ENCODE measurements at regions not wholly inside any gene's neighbourhood (a gene's known extent, or its start where the extent isn't known, plus 50 kb on each side); places are given as distances from the start of the nearest gene placed in this dataset.

GRCh38 chr3:148084931-148085330 lies 612.8 kb upstream of the AGTR1 start:
- peak overlapping the region; percentile 4 for H3K27ac Mint-ChIP-seq (ENCODE audit: unreplicated experiment)
- peaks cover 35% of the 10 kb centered on the region for H3K4me1 Mint-ChIP-seq
- peak overlapping the region; percentile 8 for H3K4me3 Mint-ChIP-seq

DNA sequence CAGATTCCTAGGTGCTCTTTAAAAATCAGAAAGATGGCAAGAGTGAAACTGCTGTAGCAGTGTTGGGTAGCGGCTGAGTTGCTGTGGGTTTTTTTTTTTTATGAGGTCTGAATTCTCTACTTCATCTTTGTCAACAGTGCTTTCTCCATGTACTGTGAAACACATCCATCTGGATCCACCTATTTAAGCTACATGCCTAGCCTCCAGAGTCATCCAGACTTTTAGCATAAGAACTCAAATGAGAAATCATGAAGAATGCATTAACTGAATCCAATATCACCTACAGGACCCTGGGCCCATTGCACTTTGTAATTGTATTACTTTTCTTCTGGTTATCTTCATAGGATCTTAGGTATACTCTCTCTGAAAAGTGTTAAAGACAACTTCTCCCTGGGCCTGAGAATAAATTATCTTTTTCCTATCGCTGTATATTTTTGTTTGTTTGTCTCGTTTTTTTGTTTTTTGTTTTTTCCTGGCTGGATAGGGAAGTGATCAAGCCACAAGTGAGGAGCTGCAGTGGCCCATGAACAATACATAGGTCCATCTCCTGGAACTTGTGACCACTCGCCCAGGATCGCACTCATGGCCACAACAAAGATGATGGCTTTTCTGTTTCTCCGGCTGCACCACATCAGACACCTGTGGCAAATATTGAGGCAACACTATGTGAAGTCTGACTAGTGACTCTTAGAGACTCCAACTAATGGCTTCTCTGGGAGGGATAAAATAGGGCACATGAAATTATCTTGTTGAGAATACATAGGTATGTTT lies 609.9 kb upstream of the AGTR1 start:
- no peak for DNase-seq (ENCODE audit: low read depth, low spot score)
- H3K36me3 Mint-ChIP-seq (ENCODE audit: low read depth), result no peaks in the 10 kb centered on the region
- no peaks in the 10 kb centered on the region for H3K9me3 Mint-ChIP-seq
- no peak overlapping the region for H3K27ac Mint-ChIP-seq (ENCODE audit: unreplicated experiment)
- no peak overlapping the region for H3K4me3 Mint-ChIP-seq
- H3K4me1 Mint-ChIP-seq, result peaks cover 28% of the 10 kb centered on the region
- TF ChIP-seq, protein P1, sequence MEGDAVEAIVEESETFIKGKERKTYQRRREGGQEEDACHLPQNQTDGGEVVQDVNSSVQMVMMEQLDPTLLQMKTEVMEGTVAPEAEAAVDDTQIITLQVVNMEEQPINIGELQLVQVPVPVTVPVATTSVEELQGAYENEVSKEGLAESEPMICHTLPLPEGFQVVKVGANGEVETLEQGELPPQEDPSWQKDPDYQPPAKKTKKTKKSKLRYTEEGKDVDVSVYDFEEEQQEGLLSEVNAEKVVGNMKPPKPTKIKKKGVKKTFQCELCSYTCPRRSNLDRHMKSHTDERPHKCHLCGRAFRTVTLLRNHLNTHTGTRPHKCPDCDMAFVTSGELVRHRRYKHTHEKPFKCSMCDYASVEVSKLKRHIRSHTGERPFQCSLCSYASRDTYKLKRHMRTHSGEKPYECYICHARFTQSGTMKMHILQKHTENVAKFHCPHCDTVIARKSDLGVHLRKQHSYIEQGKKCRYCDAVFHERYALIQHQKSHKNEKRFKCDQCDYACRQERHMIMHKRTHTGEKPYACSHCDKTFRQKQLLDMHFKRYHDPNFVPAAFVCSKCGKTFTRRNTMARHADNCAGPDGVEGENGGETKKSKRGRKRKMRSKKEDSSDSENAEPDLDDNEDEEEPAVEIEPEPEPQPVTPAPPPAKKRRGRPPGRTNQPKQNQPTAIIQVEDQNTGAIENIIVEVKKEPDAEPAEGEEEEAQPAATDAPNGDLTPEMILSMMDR (conservative IDR thresholded peaks at IDR 0.05), result no peak
- H3K27me3 Mint-ChIP-seq (ENCODE audit: low read depth), result no peaks in the 10 kb centered on the region

More at GRCh38 chr3:148084931-148085330, 612.8 kb upstream of the AGTR1 start:
- no peaks in the 10 kb centered on the region for H3K27me3 Mint-ChIP-seq (ENCODE audit: low read depth)
- no peaks in the 10 kb centered on the region for H3K36me3 Mint-ChIP-seq (ENCODE audit: low read depth)
- DNase-seq (ENCODE audit: low read depth, low spot score), result no peak
- TF ChIP-seq, protein P1 (conservative IDR thresholded peaks at IDR 0.05), result no peak
- no peaks in the 10 kb centered on the region for H3K9me3 Mint-ChIP-seq

GRCh38 chr3:148089171-148089570 lies 608.5 kb upstream of the AGTR1 start:
- peaks cover 18% of the 10 kb centered on the region for H3K4me1 Mint-ChIP-seq
- H3K9me3 Mint-ChIP-seq, result no peaks in the 10 kb centered on the region
- no peaks in the 10 kb centered on the region for H3K36me3 Mint-ChIP-seq (ENCODE audit: low read depth)

DNA sequence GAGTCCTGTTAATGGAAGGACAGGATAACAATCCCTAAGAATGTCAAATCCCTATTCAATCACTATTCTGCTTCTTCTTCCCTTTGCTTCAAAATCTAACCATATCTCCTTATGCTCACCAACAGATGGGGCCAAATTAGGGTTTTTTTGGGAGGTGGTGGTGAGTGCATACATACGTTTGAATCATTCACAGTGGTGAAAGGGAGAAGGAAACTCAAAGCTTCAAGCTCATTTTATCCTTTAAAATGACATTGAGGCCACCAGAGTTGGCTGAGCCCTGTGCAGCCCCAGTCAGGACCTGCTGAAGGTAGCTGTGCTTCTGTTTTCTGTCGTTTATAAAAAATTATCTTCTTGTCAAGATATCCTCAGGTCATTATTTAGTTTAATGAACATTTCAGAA lies 607.5 kb upstream of the AGTR1 start:
- peaks cover 8% of the 10 kb centered on the region for H3K4me1 Mint-ChIP-seq
- no peaks in the 10 kb centered on the region for H3K36me3 Mint-ChIP-seq (ENCODE audit: low read depth)
- H3K4me3 Mint-ChIP-seq, result no peak overlapping the region
- DNase-seq (ENCODE audit: low read depth, low spot score), result no peak
- TF ChIP-seq, protein P1 (conservative IDR thresholded peaks at IDR 0.05), result no peak
- H3K9me3 Mint-ChIP-seq, result no peaks in the 10 kb centered on the region
- peak overlapping the region; percentile 35 for H3K27ac Mint-ChIP-seq (ENCODE audit: unreplicated experiment)
- no peaks in the 10 kb centered on the region for H3K27me3 Mint-ChIP-seq (ENCODE audit: low read depth)

More at GRCh38 chr3:148089171-148089570, 608.5 kb upstream of the AGTR1 start:
- no peak overlapping the region for H3K27ac Mint-ChIP-seq (ENCODE audit: unreplicated experiment)
- H3K27me3 Mint-ChIP-seq (ENCODE audit: low read depth), result no peaks in the 10 kb centered on the region
- TF ChIP-seq, protein P1 (conservative IDR thresholded peaks at IDR 0.05), result no peak
- no peak for DNase-seq (ENCODE audit: low read depth, low spot score)
- H3K4me3 Mint-ChIP-seq, result no peak overlapping the region

GRCh38 chr3:148092624-148093347 lies 604.9 kb upstream of the AGTR1 start:
- TF ChIP-seq, protein P1 (conservative IDR thresholded peaks at IDR 0.05), result no peak
- Mint-ChIP-seq H3K27ac (ENCODE audit: unreplicated experiment) (no peak overlapping the region), H3K36me3 (ENCODE audit: low read depth) (no peaks in the 10 kb centered on the region), H3K4me1 (peaks cover 16% of the 10 kb centered on the region), H3K9me3 (no peaks in the 10 kb centered on the region), H3K27me3 (ENCODE audit: low read depth) (no peaks in the 10 kb centered on the region), H3K4me3 (no peak overlapping the region)
- DNase-seq (ENCODE audit: low read depth, low spot score), result no peak

Data from neural crest cell (in vitro differentiated cells).